A204.1 (cell line): ENCODE measurements at regions not wholly inside any gene's neighbourhood (a gene's known extent, or its start where the extent isn't known, plus 50 kb on each side); places are given as distances from the start of the nearest gene placed in this dataset.

Experiments
- FAIRE-seq: peaks from 2 replicates; lab custom pipeline; 2012; peaks lifted over from hg19 to GRCh38; lab: Jason Lieb, UNC

GRCh38 chr2:8628179-8628865 lies 53.5 kb upstream of the ID2 start:
- FAIRE-seq: no peak

- no peak for FAIRE-seq
Observed at GRCh38 chr2:8628866-8629209, 53.0 kb upstream of the ID2 start.

DNA sequence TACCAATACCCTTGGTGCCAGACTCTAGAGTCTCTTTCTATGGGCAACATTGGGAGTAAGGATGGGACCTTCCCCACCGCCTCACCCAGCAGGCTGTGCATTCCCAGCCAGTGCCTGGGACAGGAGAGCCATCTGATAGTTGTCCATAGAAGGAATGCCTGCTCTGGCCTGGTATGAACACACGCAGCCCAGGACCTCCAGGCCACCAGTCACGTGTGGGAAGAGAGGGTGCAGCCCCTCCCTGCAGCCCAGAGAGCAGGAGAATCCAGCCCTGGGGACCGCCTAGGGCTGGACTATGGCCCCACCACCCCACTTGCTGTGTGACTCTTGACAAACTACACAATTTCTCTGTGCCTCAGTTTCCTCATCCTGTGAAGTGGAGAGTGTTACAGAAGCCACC lies 52.5 kb upstream of the ID2 start:
- no peak for FAIRE-seq

DNA sequence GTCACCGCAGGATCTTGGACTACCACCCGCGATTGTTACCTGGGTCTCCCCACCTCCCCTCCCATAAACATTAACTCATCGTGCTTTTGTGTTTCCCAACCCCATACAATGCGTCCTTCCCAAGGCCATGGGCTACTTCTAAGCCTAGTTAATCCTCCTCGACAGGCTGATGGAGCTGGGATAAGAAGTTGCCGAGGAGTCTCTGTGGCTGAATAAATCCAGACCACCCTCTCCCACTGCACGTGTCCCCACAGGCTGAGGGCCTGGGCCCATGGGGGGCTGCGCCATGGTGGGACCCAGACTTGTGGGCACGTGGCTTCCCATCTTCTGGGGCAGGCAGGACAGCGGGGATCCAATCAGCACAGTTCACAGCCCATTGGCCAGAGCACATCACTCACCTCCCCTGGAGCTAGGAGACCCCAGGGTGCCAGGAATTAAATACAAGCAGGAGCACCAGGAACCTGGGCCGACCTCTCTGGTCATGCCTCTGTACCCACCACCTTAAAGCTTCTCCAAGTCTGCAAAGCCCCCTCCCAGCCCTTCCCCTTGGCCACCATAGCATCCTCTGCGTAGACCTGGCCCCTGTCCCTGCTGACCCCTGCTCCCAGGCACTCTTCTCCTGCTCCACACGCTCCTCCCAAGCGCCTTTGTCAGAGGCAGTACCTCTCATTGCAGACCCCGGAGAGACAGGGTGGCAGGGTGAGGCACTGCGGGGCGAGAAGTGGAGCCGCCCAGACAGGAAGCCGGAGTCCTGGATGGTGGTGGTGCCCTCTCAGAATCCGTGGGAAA lies 51.0 kb upstream of the ID2 start:
- FAIRE-seq: no peak

GRCh38 chr2:8631465-8632005 lies 50.3 kb upstream of the ID2 start:
- no peak for FAIRE-seq
